Fibroblast of lung (primary cell): ENCODE measurements at regions not wholly inside any gene's neighbourhood (a gene's known extent, or its start where the extent isn't known, plus 50 kb on each side); places are given as distances from the start of the nearest gene placed in this dataset.

Experiments
- DNase-seq, 2 donors: peaks; one replicate each; pipeline versions ENCODE4 v3.0.0 to v3.0.0-alpha.2; 2010; ENCODE audit warnings: low read depth in 2 of 2
- H2AFZ ChIP-seq: 2 replicates; pipeline ENCODE4 v1.5.1; 2012; ENCODE audit warnings: low read length, control low read depth, inconsistent platforms
- H3K27ac ChIP-seq: 2 replicates; pipeline ENCODE4 v1.5.1; 2011; ENCODE audit warnings: low read length, control low read depth; ENCODE audit not compliant: insufficient read depth
- H3K27me3 ChIP-seq: 2 replicates; pipeline ENCODE4 v1.5.1; 2011; ENCODE audit warnings: mild to moderate bottlenecking, low read length; ENCODE audit not compliant: control insufficient read depth, insufficient read depth
- H3K36me3 ChIP-seq: 2 replicates; pipeline ENCODE4 v1.5.1; 2011; ENCODE audit warnings: low read length; ENCODE audit not compliant: control insufficient read depth, insufficient read depth
- H3K4me1 ChIP-seq: 2 replicates; pipeline ENCODE4 v1.5.1; 2011; ENCODE audit warnings: low read length; ENCODE audit not compliant: control insufficient read depth, insufficient read depth; ENCODE audit errors: extremely low read depth
- H3K4me2 ChIP-seq: 2 replicates; pipeline ENCODE4 v1.5.1; 2011; ENCODE audit warnings: low read length, control low read depth; ENCODE audit not compliant: insufficient read depth; ENCODE audit errors: extremely low read depth
- H3K4me3 ChIP-seq, 4 experiments: fragments of 200-600 bp in 1 of 4; sonication (generic) in 1 of 4; replicated peaks in 1 of 4; 2 replicates each; pipeline ENCODE4 v1.5.1; 2011 to 2016; ENCODE audit warnings: low read length in 4 of 4, low read depth in 3 of 4, mild to moderate bottlenecking in 3 of 4, control low read depth in 2 of 4, inconsistent platforms in 1 of 4, mixed read lengths in 1 of 4; ENCODE audit not compliant: insufficient read depth in 1 of 4; ENCODE audit errors: control extremely low read depth in 1 of 4
- H3K79me2 ChIP-seq: 2 replicates; pipeline ENCODE4 v1.5.1; 2012; ENCODE audit warnings: mild to moderate bottlenecking, low read length, inconsistent platforms; ENCODE audit not compliant: control insufficient read depth, insufficient read depth
- H3K9ac ChIP-seq: 2 replicates; pipeline ENCODE4 v1.5.1; 2011; ENCODE audit warnings: mild to moderate bottlenecking, low read length, control low read depth; ENCODE audit not compliant: insufficient read depth
- H3K9me3 ChIP-seq: 2 replicates; pipeline ENCODE4 v1.5.1; 2012; ENCODE audit warnings: low read depth, low read length; ENCODE audit not compliant: control insufficient read depth, insufficient read depth
- H4K20me1 ChIP-seq: 2 replicates; pipeline ENCODE4 v1.5.1; 2011; ENCODE audit warnings: low read length; ENCODE audit not compliant: control insufficient read depth, insufficient read depth; ENCODE audit errors: extremely low read depth
- CTCF ChIP-seq, 2 donors: IDR thresholded peaks in 1 of 2; conservative IDR thresholded peaks in 1 of 2; 1 replicate in 1 of 2; 2 replicates in 1 of 2; pipeline ENCODE4 v1.5.1; 2011 to 2012; ENCODE audit warnings: low read length in 2 of 2, control low read depth in 1 of 2, inconsistent platforms in 1 of 2, low read depth in 1 of 2, mild to moderate bottlenecking in 1 of 2
- EZH2 ChIP-seq: IDR thresholded peaks from 2 replicates; pipeline ENCODE4 v1.5.1; 2012; ENCODE audit warnings: low read length, control low read depth, mild to moderate bottlenecking; ENCODE audit errors: missing control alignments

- Histone ChIP-seq H4K20me1 (no peaks in the 10 kb centered on the region), H2AFZ (no peak overlapping the region), H3K27me3 (no peaks in the 10 kb centered on the region), H3K79me2 (no peaks in the 10 kb centered on the region), H3K36me3 (peaks cover 1% of the 10 kb centered on the region), H3K4me3 (no peak overlapping the region), H3K4me2 (no peak overlapping the region), H3K4me1 (peaks cover 2% of the 10 kb centered on the region), H3K27ac (no peak overlapping the region), H3K9ac (no peak overlapping the region), H3K9me3 (no peaks in the 10 kb centered on the region)
- no peak for DNase-seq
- no peak for TF ChIP-seq EZH2
- no peak for TF ChIP-seq CTCF (conservative IDR thresholded peaks at IDR 0.05 in 1 of 2, IDR thresholded peaks at IDR 0.05 in 1 of 2; ENCODE audit: low read depth in 1 of 2, low read length in 2 of 2)
Measured at GRCh38 chr2:216275890-216276289, 96.4 kb downstream of the MARCHF4 start.

GRCh38 chr2:216274194-216274840, 98.0 kb downstream of the MARCHF4 start:
- TF ChIP-seq CTCF (conservative IDR thresholded peaks at IDR 0.05 in 1 of 2, IDR thresholded peaks at IDR 0.05 in 1 of 2; ENCODE audit: low read depth in 1 of 2, low read length in 2 of 2): no peak
- no peak for TF ChIP-seq EZH2
- no peaks in the 10 kb centered on the region for H3K9me3 ChIP-seq
- H3K4me1 ChIP-seq: no peaks in the 10 kb centered on the region
- H3K36me3 ChIP-seq: peaks cover 1% of the 10 kb centered on the region
- H3K4me2 ChIP-seq: no peak overlapping the region
- H2AFZ ChIP-seq: no peak overlapping the region
- H3K27ac ChIP-seq: no peak overlapping the region
- H4K20me1 ChIP-seq: no peaks in the 10 kb centered on the region
- no peak overlapping the region for H3K4me3 ChIP-seq
- no peaks in the 10 kb centered on the region for H3K79me2 ChIP-seq
- peak in 1 of 2 donors; percentile 33 for DNase-seq
- H3K27me3 ChIP-seq: no peaks in the 10 kb centered on the region
- H3K9ac ChIP-seq: no peak overlapping the region

DNA sequence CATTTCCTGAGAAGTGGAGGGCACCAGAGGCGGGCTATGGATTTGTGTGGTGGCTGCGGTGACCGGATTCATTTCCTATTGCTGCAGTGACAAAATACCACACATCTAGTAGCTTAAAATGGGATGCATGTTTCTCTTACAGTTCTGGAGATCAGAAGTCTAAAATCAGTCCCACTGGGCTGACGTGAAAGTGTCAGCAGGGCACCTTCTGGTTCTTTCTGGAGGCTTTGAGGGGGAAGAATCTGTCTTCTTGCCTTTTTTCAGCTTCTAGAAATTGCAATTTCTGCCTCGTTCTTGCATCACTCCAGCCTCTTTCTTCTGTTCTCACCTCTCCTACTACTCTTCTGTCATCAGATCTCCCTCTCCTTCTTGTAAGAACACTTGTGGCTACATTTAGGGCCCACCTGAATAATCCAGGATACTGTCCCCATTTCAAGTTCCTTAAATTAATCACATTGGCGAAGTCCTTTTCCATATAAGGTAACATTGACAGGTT, 111.2 kb downstream of the MARCHF4 start:
- no peak overlapping the region for H3K9ac ChIP-seq
- H3K27me3 ChIP-seq: no peaks in the 10 kb centered on the region
- H3K27ac ChIP-seq: no peak overlapping the region
- H3K79me2 ChIP-seq: no peaks in the 10 kb centered on the region
- no peak overlapping the region for H3K4me3 ChIP-seq
- no peaks in the 10 kb centered on the region for H3K4me1 ChIP-seq
- no peak for DNase-seq
- no peak overlapping the region for H3K4me2 ChIP-seq
- no peak overlapping the region for H2AFZ ChIP-seq
- no peaks in the 10 kb centered on the region for H4K20me1 ChIP-seq
- peaks cover 2% of the 10 kb centered on the region for H3K36me3 ChIP-seq
- H3K9me3 ChIP-seq: no peaks in the 10 kb centered on the region
- TF ChIP-seq EZH2 (no peak), CTCF (conservative IDR thresholded peaks at IDR 0.05 in 1 of 2, IDR thresholded peaks at IDR 0.05 in 1 of 2; ENCODE audit: low read depth in 1 of 2, low read length in 2 of 2) (no peak)
